ENCODE measurements at regions not wholly inside any gene's neighbourhood (a gene's known extent, or its start where the extent isn't known, plus 50 kb on each side); places are given as distances from the start of the nearest gene placed in this dataset.

GRCh38 chr12:62133440-62133839 lies 126.8 kb upstream of the USP15 start:
- TF ChIP-seq, protein P1, sequence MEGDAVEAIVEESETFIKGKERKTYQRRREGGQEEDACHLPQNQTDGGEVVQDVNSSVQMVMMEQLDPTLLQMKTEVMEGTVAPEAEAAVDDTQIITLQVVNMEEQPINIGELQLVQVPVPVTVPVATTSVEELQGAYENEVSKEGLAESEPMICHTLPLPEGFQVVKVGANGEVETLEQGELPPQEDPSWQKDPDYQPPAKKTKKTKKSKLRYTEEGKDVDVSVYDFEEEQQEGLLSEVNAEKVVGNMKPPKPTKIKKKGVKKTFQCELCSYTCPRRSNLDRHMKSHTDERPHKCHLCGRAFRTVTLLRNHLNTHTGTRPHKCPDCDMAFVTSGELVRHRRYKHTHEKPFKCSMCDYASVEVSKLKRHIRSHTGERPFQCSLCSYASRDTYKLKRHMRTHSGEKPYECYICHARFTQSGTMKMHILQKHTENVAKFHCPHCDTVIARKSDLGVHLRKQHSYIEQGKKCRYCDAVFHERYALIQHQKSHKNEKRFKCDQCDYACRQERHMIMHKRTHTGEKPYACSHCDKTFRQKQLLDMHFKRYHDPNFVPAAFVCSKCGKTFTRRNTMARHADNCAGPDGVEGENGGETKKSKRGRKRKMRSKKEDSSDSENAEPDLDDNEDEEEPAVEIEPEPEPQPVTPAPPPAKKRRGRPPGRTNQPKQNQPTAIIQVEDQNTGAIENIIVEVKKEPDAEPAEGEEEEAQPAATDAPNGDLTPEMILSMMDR (conservative IDR thresholded peaks at IDR 0.05; ENCODE audit: low read depth, low read length), result no peak
- no peak overlapping the region for H3K4me3 ChIP-seq (ENCODE audit: low read depth, low read length)
- DNase-seq (ENCODE audit: low read depth), result no peak

- TF ChIP-seq, protein P1 (conservative IDR thresholded peaks at IDR 0.05; ENCODE audit: low read depth, low read length), result no peak
- no peak overlapping the region for H3K4me3 ChIP-seq (ENCODE audit: low read depth, low read length)
- no peak for DNase-seq (ENCODE audit: low read depth)
Observed at GRCh38 chr12:62135553-62136200, 124.5 kb upstream of the USP15 start.

- H3K4me3 ChIP-seq (ENCODE audit: low read depth, low read length), result no peak overlapping the region
- TF ChIP-seq, protein P1 (conservative IDR thresholded peaks at IDR 0.05; ENCODE audit: low read depth, low read length), result no peak
- DNase-seq (ENCODE audit: low read depth), result no peak
Observed at GRCh38 chr12:62136496-62136895, 123.7 kb upstream of the USP15 start.

DNA sequence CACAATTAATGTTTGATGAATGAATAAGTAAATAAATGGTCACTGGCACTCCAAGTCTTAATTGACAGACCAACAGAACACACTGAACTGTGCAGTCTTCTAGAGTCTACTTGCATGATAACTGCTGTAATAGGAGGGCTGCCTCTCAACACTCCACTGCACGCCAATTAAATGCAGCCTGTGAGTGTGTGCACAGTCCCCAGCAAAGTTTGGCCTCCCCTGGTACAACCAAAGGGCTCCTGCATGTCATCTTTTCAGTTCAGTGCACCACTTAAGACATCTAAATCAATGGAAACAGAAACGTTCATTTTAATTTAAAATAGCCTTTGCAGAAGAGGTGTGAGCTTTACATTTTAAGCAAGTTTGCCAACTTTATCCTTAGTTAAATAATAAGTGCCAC lies 121.7 kb upstream of the USP15 start:
- TF ChIP-seq, protein P1 (conservative IDR thresholded peaks at IDR 0.05; ENCODE audit: low read depth, low read length), result no peak
- H3K4me3 ChIP-seq (ENCODE audit: low read depth, low read length), result no peak overlapping the region
- DNase-seq (ENCODE audit: low read depth), result no peak

DNA sequence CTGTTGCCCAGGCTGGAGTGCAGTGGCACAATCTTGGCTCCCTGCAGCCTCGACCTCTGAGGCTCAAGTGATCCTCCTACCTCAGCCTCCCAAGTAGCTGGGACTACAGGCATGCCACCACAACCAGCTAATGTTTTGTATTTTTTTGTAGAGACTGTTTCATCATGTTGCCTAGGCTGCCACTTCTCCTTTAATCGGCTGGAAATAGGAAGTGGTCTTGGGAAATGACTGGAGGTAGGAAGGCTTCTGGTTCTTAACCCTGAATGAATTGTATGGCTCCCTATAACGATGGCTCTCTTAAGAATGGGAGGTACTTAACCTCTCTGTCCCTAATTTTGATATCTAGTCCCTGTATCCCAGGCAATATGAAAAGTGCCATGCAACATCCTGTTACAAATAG lies 113.9 kb upstream of the USP15 start:
- TF ChIP-seq, protein P1 (conservative IDR thresholded peaks at IDR 0.05; ENCODE audit: low read depth, low read length), result no peak
- DNase-seq (ENCODE audit: low read depth), result no peak
- no peak overlapping the region for H3K4me3 ChIP-seq (ENCODE audit: low read depth, low read length)

GRCh38 chr12:62158013-62158412 lies 102.2 kb upstream of the USP15 start:
- no peak for DNase-seq (ENCODE audit: low read depth)
- TF ChIP-seq, protein P1 (conservative IDR thresholded peaks at IDR 0.05; ENCODE audit: low read depth, low read length), result no peak
- no peak overlapping the region for H3K4me3 ChIP-seq (ENCODE audit: low read depth, low read length)

Measured in epithelial cell of proximal tubule (primary cell).